Osteocyte (in vitro differentiated cells): ENCODE measurements at regions not wholly inside any gene's neighbourhood (a gene's known extent, or its start where the extent isn't known, plus 50 kb on each side); places are given as distances from the start of the nearest gene placed in this dataset.

Experiments used
- DNase-seq: peaks from one replicate; pipeline ENCODE4 v3.0.0; 2021; ENCODE audit warnings: mixed read lengths; ENCODE audit not compliant: unreplicated experiment; ENCODE audit errors: extremely low spot score
- H3K27ac Mint-ChIP-seq: one replicate; pipeline ENCODE4 v1.8.0; 2021; ENCODE audit warnings: mild to moderate bottlenecking, mixed read lengths; ENCODE audit not compliant: unreplicated experiment
- H3K27me3 Mint-ChIP-seq: one replicate; pipeline ENCODE4 v1.8.0; 2021; ENCODE audit warnings: mixed read lengths; ENCODE audit not compliant: unreplicated experiment
- H3K36me3 Mint-ChIP-seq: one replicate; pipeline ENCODE4 v1.8.0; 2021; ENCODE audit warnings: mixed read lengths; ENCODE audit not compliant: unreplicated experiment
- H3K4me1 Mint-ChIP-seq: one replicate; pipeline ENCODE4 v1.8.0; 2021; ENCODE audit warnings: mixed read lengths; ENCODE audit not compliant: unreplicated experiment
- H3K4me3 Mint-ChIP-seq: one replicate; pipeline ENCODE4 v1.8.0; 2021; ENCODE audit warnings: mild to moderate bottlenecking, moderate library complexity, mixed read lengths; ENCODE audit not compliant: unreplicated experiment
- H3K9me3 Mint-ChIP-seq: one replicate; pipeline ENCODE4 v1.8.0; 2021; ENCODE audit warnings: mixed read lengths; ENCODE audit not compliant: unreplicated experiment
- TF ChIP-seq, protein P1 (sequence below): fragments of 200-600 bp; sonication (generic); IDR thresholded peaks from 2 replicates; pipeline ENCODE4 v1.5.0; 2021; ENCODE audit warnings: antibody characterized with exemption, mild to moderate bottlenecking, moderate library complexity

DNA sequence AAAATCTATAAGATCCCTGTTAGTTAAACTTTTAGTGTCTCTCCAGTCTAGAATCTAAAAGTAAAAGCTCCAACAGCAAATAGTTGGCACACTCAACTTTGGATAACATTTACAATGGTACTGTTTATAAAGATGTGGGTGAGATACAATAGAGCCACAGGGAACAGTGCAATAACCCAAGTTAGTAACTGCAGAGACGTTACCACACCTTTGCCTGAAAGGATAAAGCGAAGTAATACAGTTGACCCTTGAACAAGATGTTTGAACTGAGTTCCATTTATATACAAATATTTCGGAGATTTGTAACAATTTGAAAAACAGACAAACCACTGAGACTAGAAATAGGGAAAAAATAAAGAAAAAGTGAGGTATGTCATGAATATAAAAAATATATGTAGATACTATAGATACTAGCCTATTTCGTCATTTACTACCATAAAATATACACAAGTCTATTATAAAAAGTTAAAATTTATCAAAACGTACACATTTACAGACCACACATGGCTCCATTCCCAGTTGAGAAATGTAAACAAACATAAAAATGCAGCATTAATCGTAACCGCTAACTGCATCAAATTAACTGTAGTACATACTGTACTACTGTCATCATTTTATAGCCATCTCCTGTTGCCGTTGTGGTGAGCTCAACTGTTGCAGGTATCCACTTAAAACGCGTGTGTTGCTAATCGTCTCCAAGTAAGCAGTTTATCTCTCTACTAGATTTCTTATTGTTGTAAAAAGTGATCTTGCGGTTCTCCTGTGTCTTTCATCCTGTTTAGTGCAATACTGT lies 56.5 kb upstream of the HIF1A start:
- Mint-ChIP-seq H3K4me3 (no peak overlapping the region), H3K27ac (no peak overlapping the region), H3K9me3 (no peaks in the 10 kb centered on the region), H3K36me3 (peaks cover 1% of the 10 kb centered on the region), H3K4me1 (peaks cover 27% of the 10 kb centered on the region), H3K27me3 (no peaks in the 10 kb centered on the region)
- no peak for DNase-seq
- TF ChIP-seq, protein P1, sequence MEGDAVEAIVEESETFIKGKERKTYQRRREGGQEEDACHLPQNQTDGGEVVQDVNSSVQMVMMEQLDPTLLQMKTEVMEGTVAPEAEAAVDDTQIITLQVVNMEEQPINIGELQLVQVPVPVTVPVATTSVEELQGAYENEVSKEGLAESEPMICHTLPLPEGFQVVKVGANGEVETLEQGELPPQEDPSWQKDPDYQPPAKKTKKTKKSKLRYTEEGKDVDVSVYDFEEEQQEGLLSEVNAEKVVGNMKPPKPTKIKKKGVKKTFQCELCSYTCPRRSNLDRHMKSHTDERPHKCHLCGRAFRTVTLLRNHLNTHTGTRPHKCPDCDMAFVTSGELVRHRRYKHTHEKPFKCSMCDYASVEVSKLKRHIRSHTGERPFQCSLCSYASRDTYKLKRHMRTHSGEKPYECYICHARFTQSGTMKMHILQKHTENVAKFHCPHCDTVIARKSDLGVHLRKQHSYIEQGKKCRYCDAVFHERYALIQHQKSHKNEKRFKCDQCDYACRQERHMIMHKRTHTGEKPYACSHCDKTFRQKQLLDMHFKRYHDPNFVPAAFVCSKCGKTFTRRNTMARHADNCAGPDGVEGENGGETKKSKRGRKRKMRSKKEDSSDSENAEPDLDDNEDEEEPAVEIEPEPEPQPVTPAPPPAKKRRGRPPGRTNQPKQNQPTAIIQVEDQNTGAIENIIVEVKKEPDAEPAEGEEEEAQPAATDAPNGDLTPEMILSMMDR = no peak

DNA sequence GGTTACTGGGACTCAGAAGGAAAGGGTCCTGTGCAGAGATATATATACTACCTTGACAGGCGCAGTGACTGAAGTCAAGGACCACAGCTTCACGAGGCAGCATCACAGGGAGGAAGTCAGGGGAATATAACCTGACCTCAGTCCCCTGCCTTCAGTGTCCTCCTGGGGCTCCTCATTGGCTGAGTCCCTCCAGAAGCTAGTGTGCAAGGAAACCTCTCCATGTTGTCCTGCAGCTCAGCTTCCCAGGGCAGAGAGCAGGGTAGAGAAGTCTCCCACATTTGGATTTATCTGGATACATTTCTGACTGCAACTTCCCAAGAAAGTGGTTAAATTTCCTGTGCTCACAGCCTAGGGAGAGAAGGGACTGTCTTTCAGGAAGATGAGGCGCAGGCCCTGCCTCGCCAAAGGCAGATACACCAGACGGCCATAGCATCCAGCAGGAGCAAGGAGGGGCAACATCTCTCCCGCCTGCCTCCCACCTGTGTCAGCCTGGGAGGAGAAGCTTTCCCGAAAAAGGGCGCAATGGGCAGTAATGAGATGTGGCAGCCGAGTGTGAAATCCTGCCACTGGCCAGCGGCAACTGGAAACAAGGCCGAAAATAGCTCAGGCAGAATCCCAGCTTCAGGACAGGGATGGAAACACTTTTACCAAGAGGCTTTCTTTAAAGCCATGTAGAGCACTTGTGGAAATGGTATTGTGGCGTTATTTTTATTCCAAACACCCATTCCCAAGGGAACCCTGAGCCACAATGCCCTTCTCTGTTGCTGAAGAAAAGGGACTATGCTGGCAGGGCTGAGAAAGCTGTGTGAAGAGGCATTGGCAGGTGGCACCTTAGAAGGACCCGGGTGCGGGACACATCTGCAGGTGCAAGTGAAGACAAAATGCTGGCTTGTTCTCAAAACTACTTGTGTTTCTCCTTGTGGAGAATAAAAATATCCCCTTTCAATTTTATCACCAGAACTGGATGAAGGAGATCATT lies 54.9 kb upstream of the HIF1A start:
- no peak overlapping the region for H3K27ac Mint-ChIP-seq
- H3K4me1 Mint-ChIP-seq = peaks cover 36% of the 10 kb centered on the region
- TF ChIP-seq, protein P1 = no peak
- H3K27me3 Mint-ChIP-seq = no peaks in the 10 kb centered on the region
- no peak overlapping the region for H3K4me3 Mint-ChIP-seq
- no peaks in the 10 kb centered on the region for H3K9me3 Mint-ChIP-seq
- no peak for DNase-seq
- no peaks in the 10 kb centered on the region for H3K36me3 Mint-ChIP-seq

DNA sequence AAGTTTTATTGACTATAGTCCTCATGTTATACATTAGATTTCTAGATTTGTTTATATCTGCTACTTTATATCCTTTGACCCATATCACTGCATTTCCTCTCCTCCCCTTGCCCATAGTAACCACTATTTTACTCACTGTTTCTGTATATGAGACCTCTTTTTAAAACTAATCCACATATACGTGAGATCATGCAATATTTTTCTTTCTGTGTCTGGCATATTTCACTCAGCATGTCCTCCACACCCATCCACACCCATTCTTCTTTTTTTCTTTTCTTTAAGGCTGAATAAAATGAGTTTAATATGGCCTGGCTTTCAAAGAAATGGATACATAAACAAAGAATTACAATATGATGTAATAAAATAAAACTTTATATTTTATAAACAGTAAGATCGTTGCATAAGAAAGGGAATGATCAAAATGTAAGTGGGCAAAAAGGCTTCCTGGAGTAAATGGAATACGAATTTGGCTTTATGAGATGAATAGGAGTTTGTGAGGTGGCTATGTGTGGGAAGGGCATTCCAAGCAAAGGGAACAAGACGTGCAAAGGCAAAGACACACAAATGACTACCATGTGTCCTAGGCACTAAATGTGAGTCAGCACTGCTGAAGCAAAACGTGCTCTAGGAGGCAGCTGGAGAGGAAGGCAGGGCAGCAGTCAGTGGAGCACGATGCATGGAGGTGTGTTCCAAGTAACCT lies 53.2 kb upstream of the HIF1A start:
- TF ChIP-seq, protein P1 = no peak
- Mint-ChIP-seq H3K27me3 (no peaks in the 10 kb centered on the region), H3K27ac (peak overlapping the region; percentile 87), H3K4me1 (peaks cover 37% of the 10 kb centered on the region), H3K9me3 (no peaks in the 10 kb centered on the region), H3K36me3 (no peaks in the 10 kb centered on the region), H3K4me3 (peak overlapping the region; percentile 5)
- DNase-seq = no peak

DNA sequence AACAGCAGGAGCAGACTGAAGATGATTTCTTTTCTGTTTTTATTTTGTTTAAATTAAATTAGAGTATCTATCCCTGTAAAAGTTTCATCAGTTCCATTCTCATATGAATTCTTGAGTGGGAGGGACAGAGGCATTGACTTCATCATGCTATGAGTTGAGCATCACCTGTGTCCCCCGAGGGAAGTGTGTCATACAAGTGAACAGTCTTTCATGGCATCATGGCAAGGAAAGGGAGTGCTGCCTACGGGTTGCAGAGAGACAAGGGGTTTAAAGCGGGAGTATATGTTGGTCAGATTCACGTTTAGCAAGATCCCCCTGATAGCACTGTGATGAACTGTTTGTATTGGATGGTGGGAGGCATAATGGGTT lies 52.7 kb upstream of the HIF1A start:
- H3K27ac Mint-ChIP-seq = peak overlapping the region; percentile 87
- no peak overlapping the region for H3K4me3 Mint-ChIP-seq
- peaks cover 37% of the 10 kb centered on the region for H3K4me1 Mint-ChIP-seq
- H3K36me3 Mint-ChIP-seq = no peaks in the 10 kb centered on the region
- no peaks in the 10 kb centered on the region for H3K27me3 Mint-ChIP-seq
- TF ChIP-seq, protein P1 = no peak
- DNase-seq = no peak
- no peaks in the 10 kb centered on the region for H3K9me3 Mint-ChIP-seq
